HUES64 (cell line): ENCODE measurements at regions not wholly inside any gene's neighbourhood (a gene's known extent, or its start where the extent isn't known, plus 50 kb on each side); places are given as distances from the start of the nearest gene placed in this dataset.

ENCODE experiments used
- H3K27ac ChIP-seq: 2 replicates; pipeline ENCODE4 v1.7.0; 2013; ENCODE audit warnings: low read depth, low read length, inconsistent platforms
- H3K27me3 ChIP-seq: 2 replicates; pipeline ENCODE4 v1.6.1; 2013; ENCODE audit warnings: mild to moderate bottlenecking, low read length; ENCODE audit not compliant: insufficient read depth
- H3K36me3 ChIP-seq: 2 replicates; pipeline ENCODE4 v1.6.1; 2013; ENCODE audit warnings: mild to moderate bottlenecking, low read length; ENCODE audit not compliant: insufficient read depth
- H3K4me1 ChIP-seq: 2 replicates; pipeline ENCODE4 v1.6.1; 2013; ENCODE audit warnings: mild to moderate bottlenecking, low read length, moderate library complexity; ENCODE audit not compliant: insufficient read depth
- H3K4me3 ChIP-seq: 2 replicates; pipeline ENCODE4 v1.5.1; 2013; ENCODE audit warnings: mild to moderate bottlenecking, low read length, moderate library complexity
- H3K9ac ChIP-seq: 2 replicates; pipeline ENCODE4 v1.6.1; 2013; ENCODE audit warnings: mild to moderate bottlenecking, low read depth, low read length
- H3K9me3 ChIP-seq: 2 replicates; pipeline ENCODE4 v1.6.1; 2013; ENCODE audit warnings: low read depth, low read length; ENCODE audit not compliant: insufficient read depth
- WGBS: fragments of 150-250, 120-280 bp; methylation state at CpG from one replicate; pipeline ENCODE4 v1.1.7; 2013; ENCODE audit warnings: missing lambda C conversion rate; 5-methylcytosine and 5-hydroxymethylcytosine counted together

- Histone ChIP-seq H3K9ac (no peak overlapping the region), H3K27ac (no peak overlapping the region), H3K4me1 (peaks cover 3% of the 10 kb centered on the region; the same call in 1 of the 2 replicates), H3K36me3 (no peaks in the 10 kb centered on the region), H3K9me3 (no peaks in the 10 kb centered on the region), H3K27me3 (no peaks in the 10 kb centered on the region), H3K4me3 (no peak overlapping the region)
- 93% methylated on average over 3 of the region's 3 CpGs for WGBS
These were observed 129.7 kb downstream of the TDRD15 start for GRCh38 chr2:21253311-21254027.

- H3K9ac ChIP-seq, result no peak overlapping the region
- H3K4me3 ChIP-seq, result no peak overlapping the region
- no peaks in the 10 kb centered on the region for H3K36me3 ChIP-seq
- H3K27me3 ChIP-seq, result no peaks in the 10 kb centered on the region
- no peaks in the 10 kb centered on the region for H3K9me3 ChIP-seq
- 95% methylated on average over 6 of the region's 6 CpGs for WGBS
- no peak overlapping the region for H3K27ac ChIP-seq
- peaks cover 3% of the 10 kb centered on the region; the same call in 1 of the 2 replicates for H3K4me1 ChIP-seq
These were observed 130.6 kb downstream of the TDRD15 start for GRCh38 chr2:21254170-21254965.

GRCh38 chr2:21256006-21256405 is 132.2 kb downstream of the TDRD15 start:
- H3K4me1 ChIP-seq, result peaks cover 9% of the 10 kb centered on the region
- no peaks in the 10 kb centered on the region for H3K27me3 ChIP-seq
- H3K4me3 ChIP-seq, result no peak overlapping the region
- H3K9ac ChIP-seq, result no peak overlapping the region
- no peaks in the 10 kb centered on the region for H3K9me3 ChIP-seq
- no peaks in the 10 kb centered on the region for H3K36me3 ChIP-seq
- H3K27ac ChIP-seq, result no peak overlapping the region
- 95% methylated on average over 4 of the region's 5 CpGs for WGBS

GRCh38 chr2:21257621-21258020 is 133.9 kb downstream of the TDRD15 start:
- H3K9ac ChIP-seq, result no peak overlapping the region
- no peaks in the 10 kb centered on the region for H3K9me3 ChIP-seq
- H3K4me3 ChIP-seq, result no peak overlapping the region
- no peak overlapping the region for H3K27ac ChIP-seq
- no peaks in the 10 kb centered on the region for H3K36me3 ChIP-seq
- H3K27me3 ChIP-seq, result no peaks in the 10 kb centered on the region
- WGBS, result 95% methylated on average over 2 of the region's 2 CpGs
- peaks cover 8% of the 10 kb centered on the region; the same call in 1 of the 2 replicates for H3K4me1 ChIP-seq

- Histone ChIP-seq H3K36me3 (no peaks in the 10 kb centered on the region), H3K27me3 (no peaks in the 10 kb centered on the region), H3K9ac (no peak overlapping the region), H3K27ac (no peak overlapping the region), H3K4me1 (peaks cover 8% of the 10 kb centered on the region; the same call in 1 of the 2 replicates), H3K9me3 (no peaks in the 10 kb centered on the region), H3K4me3 (no peak overlapping the region)
- WGBS, result 68% methylated on average over 4 of the region's 4 CpGs
These were observed 134.3 kb downstream of the TDRD15 start for GRCh38 chr2:21258082-21258481.

- Histone ChIP-seq H3K4me3 (no peak overlapping the region), H3K27me3 (no peaks in the 10 kb centered on the region), H3K4me1 (peaks cover 8% of the 10 kb centered on the region; the same call in 1 of the 2 replicates), H3K27ac (no peak overlapping the region), H3K36me3 (no peaks in the 10 kb centered on the region), H3K9me3 (no peaks in the 10 kb centered on the region), H3K9ac (no peak overlapping the region)
- 92% methylated on average over 3 of the region's 3 CpGs for WGBS
These were observed 136.5 kb downstream of the TDRD15 start for GRCh38 chr2:21260311-21260710.

GRCh38 chr2:21261591-21261990 is 137.8 kb downstream of the TDRD15 start:
- Histone ChIP-seq H3K4me3 (no peak overlapping the region), H3K9me3 (no peaks in the 10 kb centered on the region), H3K27me3 (no peaks in the 10 kb centered on the region), H3K4me1 (peaks cover 8% of the 10 kb centered on the region; the same call in 1 of the 2 replicates), H3K27ac (no peak overlapping the region), H3K9ac (no peak overlapping the region), H3K36me3 (no peaks in the 10 kb centered on the region)
- WGBS, result 87% methylated on average over 6 of the region's 6 CpGs

GRCh38 chr2:21262426-21262940 is 138.7 kb downstream of the TDRD15 start:
- H3K4me3 ChIP-seq, result no peak overlapping the region
- H3K9ac ChIP-seq, result no peak overlapping the region
- H3K27ac ChIP-seq, result no peak overlapping the region
- peaks cover 8% of the 10 kb centered on the region; the same call in 1 of the 2 replicates for H3K4me1 ChIP-seq
- WGBS, result 96% methylated on average over 2 of the region's 2 CpGs
- H3K36me3 ChIP-seq, result no peaks in the 10 kb centered on the region
- H3K27me3 ChIP-seq, result no peaks in the 10 kb centered on the region
- no peaks in the 10 kb centered on the region for H3K9me3 ChIP-seq

- Histone ChIP-seq H3K36me3 (no peaks in the 10 kb centered on the region), H3K4me3 (no peak overlapping the region), H3K9me3 (no peaks in the 10 kb centered on the region), H3K27ac (no peak overlapping the region), H3K9ac (no peak overlapping the region), H3K27me3 (no peaks in the 10 kb centered on the region), H3K4me1 (peaks cover 8% of the 10 kb centered on the region; the same call in 1 of the 2 replicates)
- 86% methylated on average over 3 of the region's 3 CpGs for WGBS
These were observed 139.9 kb downstream of the TDRD15 start for GRCh38 chr2:21263622-21264021.

- WGBS, result 93% methylated on average over 3 of the region's 3 CpGs
- H3K4me3 ChIP-seq, result no peak overlapping the region
- no peaks in the 10 kb centered on the region for H3K27me3 ChIP-seq
- no peaks in the 10 kb centered on the region for H3K9me3 ChIP-seq
- H3K27ac ChIP-seq, result no peak overlapping the region
- peaks cover 4% of the 10 kb centered on the region; the same call in 1 of the 2 replicates for H3K4me1 ChIP-seq
- H3K36me3 ChIP-seq, result no peaks in the 10 kb centered on the region
- no peak overlapping the region for H3K9ac ChIP-seq
These were observed 142.0 kb downstream of the TDRD15 start for GRCh38 chr2:21265752-21266151.

GRCh38 chr2:21267232-21267835 is 143.6 kb downstream of the TDRD15 start:
- Histone ChIP-seq H3K9ac (no peak overlapping the region), H3K9me3 (no peaks in the 10 kb centered on the region), H3K36me3 (no peaks in the 10 kb centered on the region), H3K27ac (no peak overlapping the region), H3K4me3 (no peak overlapping the region), H3K4me1 (peaks cover 4% of the 10 kb centered on the region; the same call in 1 of the 2 replicates), H3K27me3 (no peaks in the 10 kb centered on the region)
- WGBS, result 89% methylated on average over 5 of the region's 5 CpGs
